HG03575 (cell line): ENCODE measurements at regions not wholly inside any gene's neighbourhood (a gene's known extent, or its start where the extent isn't known, plus 50 kb on each side); places are given as distances from the start of the nearest gene placed in this dataset.

ENCODE experiments used
- ATAC-seq: cut with Tn5 transposase; IDR thresholded peaks from one replicate; pipeline ENCODE4 v1.9.1; 2021; ENCODE audit not compliant: unreplicated experiment, insufficient number of reproducible peaks, low FRiP score; ENCODE audit errors: extremely low read depth

DNA sequence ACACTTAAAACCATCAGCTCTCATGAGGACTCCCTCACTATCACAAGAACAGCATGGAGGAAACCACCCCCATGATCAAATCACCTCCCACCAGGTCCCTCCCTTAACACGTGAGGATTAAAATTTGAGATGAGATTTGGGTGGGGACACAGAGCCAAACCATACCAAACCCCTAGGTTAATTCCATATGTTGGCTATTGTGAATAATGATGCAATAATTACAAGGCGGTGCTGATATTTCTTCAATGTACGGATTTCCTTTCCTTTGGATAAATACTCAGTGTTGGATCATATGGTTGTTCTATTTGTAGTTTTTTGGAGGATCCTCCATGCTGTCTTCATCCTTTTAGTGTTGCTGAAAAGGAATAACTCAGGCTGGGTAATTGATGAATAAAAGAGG, 652.1 kb upstream of the PKDCC start:
- ATAC-seq, result no peak

DNA sequence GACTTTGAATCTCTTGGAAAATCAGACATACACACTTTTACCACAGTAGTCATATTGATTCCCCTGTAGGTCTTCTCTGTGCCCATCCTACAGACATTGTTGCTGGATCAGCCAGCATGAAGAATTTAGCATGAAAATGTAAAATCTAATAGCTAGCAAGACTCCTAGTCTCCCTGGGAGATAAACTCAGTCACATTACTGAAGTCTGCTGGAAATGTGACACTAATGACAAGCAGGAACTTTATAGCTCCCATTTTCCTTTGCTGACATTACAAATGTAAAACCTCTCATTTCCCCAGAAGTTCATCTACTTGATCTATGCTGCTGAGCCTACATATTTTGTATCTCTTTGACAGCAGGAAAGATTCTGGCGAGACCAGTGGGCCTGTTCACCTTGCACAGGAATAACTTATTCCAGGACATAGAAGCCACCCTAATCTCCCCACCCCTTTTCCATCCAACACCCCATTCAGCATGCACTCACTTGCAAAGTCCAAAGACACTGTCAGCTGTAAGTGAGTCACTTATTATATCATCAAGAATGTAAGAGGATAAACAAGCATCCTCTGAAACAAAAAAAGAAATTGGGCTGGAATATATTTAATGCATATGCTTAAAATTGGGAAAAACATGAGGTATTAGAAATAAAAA, 648.3 kb upstream of the PKDCC start:
- ATAC-seq, result no peak

DNA sequence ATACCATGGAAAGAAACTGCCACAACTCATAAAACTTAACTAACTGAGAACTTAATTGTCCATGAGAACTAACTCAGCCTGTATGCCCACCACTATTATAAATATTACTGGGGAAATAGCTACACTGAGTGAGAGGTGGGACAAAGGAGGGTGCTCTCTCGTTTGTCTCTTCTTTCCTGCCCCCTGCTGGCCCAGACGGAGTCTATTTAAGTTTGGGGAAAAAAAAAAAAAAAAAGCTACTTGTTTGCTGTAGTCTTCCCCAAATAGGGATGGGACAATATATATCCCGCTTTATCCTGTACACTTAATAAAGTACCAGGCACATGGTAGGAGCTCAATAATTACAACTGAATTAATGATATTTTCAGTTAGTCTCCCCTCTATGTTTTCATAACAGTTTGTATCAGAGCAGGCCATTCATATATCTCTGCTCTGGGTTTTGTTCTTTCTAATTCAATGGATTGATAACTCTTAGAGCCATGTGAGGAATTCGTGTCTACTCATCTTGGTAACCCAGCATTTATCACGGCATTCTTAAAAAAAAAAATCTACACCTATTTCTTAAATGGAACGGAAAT, 647.6 kb upstream of the PKDCC start:
- ATAC-seq, result no peak

DNA sequence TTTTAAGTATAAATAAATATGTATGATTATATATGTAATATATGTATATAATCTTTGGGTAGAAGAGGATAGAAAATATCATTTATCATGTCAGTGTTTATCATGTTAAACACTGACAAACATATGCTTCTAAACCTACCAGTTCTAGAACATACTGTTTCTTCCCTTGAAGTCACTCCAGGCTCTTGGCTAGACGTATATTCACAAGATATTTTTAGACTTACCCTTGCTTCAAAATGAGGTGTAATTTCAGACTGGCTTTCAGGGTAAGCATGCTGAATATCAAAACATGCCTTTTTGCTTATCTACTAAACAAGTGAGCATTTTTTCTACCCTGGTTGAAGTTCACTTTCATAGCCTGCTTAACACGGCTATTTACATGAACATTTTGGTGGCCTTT, 642.4 kb upstream of the PKDCC start:
- no peak for ATAC-seq

DNA sequence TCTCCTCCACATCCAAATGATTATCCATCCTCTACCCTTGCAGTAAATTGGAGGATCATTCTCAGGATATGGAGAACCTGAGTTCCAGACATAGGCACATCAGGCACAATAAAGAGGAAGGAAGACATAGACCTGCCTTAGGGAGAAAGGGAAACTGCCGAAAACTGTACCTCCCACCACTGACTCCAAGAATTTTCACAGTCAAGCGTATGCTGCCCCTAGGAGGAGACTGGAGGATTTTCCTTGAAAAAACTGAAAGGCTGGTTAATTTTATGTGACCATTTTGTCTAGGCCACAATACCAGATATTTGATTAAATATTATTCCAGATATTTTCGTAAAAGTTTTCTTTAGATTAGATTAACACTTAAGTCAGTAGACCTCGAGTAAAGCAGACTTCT, 638.5 kb upstream of the PKDCC start:
- ATAC-seq, result no peak

DNA sequence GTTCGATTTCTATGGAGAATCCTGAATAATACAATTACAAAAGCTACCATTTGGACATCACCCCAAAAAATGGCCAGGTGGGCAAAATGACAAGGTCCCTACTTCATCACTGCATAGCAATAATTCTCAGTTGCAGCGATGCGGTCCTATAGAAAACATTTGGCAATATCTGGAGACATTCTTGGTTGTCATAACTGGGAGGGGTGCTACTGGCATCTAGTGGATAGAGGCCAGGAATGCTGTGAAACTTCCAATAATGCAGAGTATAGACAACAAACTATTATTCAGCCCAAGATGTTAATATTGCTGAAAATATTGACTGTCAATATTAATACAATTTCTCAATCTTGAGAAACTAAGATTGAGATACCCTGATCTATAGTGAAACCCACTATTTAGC, 637.8 kb upstream of the PKDCC start:
- ATAC-seq, result no peak

DNA sequence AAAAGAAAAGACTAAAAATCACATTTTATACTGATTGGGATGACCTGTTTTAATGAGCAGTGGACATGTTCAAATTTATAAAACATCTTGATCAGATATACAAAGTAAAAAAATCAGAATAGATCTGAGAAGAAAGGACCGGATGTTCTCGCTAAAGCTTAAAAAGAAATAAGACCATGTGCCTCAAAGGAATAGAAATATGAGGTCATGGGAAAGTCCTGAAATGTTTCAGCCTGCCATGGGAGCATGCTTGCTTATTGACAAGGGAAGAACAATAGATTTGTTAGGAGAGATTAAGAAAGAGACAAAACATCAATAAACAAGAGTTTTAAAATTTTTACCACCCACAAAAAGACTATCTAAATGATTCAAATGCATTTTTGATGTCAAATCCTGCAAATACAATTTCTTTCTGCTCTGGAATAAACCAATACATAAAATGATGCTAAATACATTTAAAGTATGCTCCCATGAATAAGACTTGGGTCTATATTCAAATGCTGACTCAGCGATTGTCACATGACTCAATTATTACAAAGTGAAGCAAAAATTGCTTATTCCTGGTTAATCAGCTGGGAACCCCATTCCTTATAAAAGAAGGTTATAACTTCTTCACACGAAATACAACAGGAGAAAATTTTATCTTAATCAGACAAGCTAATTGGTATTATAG, 633.9 kb upstream of the PKDCC start:
- ATAC-seq, result no peak

DNA sequence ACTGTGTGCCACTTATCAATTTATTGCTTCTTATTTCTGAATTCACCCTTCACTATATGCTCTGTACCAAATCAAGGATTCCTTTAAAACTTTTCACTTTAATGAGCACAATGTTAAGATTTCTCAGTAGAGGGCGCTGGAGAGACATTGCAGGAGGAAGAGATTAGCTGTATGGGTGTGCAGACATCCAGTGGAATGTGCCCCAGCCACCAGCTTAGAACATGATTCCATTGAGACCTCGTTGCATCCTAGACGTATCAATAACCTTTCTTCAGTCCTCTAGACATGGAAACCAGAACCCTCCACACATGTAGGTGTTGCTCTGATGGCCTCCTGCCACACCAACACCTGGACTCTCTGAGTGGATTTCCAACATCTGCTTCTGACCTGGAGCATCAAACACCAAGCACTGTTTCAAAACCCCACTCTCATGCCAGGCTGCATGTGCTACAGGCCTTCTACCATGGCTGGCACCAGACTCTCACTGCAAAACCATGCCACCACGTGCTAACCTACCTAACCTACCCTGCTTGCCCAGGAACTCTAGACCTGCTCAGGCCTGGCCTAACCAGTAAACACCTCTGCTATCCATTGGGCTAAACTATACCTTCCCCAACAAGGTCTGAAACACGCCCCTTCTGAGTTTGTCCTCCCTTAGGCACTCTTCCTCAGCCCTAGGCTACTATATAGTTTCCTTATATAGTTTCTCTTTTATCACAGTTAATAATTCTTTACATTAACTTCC, 633.2 kb upstream of the PKDCC start:
- no peak for ATAC-seq

DNA sequence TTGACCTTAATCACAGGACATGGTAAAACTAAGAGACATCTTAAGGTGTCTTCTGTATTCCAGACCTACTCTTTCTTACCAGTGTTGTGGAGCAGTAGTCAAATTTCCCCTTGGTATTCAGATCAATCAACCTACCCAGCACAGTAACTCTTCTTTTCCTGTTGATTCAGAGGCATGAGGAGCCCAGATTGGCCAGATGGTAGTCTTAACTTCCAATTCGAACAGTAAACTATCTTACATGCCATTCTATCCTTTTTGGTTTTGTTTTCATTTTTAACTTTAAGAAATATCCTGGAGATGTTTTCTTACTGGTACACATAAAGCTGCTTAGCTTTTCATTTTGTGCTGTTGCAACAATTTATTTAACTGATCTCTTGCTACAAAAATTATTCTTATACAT, 630.3 kb upstream of the PKDCC start:
- no peak for ATAC-seq

DNA sequence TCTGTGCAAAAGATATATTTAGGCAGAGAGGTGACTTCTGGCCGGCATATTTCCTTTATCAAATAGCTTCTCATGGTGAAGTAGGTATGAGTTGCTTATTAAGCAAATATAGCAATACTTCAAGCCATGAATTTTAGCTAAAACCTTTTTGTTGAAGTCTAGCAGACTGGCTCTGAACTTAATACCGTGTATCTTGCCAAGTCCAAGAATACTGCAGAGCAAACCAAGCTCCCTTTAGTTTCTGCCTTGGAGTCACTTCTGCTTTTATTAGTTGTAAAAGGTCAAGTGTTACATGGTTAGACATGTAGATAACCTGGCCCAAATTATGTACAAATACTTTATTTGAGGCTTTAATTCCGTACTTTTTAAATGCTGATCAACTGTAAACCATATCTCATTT, 627.6 kb upstream of the PKDCC start:
- ATAC-seq, result no peak

DNA sequence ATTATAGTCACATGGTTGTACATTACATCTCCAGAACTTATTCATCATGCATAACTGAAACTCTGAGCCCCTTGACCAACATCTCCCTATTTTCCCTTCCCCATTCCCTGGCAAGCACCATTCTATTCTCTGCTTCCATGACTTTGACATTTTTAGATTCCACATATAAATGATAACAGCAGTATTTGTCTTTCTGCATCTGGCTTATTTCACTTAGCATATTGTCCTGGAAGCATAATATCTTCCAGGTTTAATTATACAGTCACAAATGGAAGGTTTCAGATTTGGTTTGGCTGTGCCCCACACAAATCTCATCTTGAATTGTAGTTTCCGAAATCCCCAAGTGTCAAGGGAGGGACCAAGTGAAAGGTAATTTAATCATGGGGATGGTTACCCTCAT, 626.9 kb upstream of the PKDCC start:
- no peak for ATAC-seq

DNA sequence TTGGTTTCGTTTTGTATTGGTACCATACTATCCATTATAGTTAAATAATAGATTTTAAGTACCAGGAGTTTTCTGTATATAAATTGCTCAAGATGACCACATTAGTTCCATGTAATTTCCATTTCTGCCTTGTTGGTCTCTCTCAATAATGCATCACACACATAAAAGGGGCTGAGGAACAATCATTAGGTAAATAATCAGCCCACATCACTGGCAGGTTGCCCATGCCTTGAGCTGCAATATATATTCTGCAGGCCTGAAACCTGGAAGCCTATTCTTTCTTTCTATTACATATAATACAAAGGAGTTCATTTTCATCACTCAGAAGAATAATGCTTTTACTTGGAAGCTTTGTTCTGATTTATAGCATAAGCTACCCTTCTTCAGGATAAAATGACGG, 616.1 kb upstream of the PKDCC start:
- no peak for ATAC-seq

DNA sequence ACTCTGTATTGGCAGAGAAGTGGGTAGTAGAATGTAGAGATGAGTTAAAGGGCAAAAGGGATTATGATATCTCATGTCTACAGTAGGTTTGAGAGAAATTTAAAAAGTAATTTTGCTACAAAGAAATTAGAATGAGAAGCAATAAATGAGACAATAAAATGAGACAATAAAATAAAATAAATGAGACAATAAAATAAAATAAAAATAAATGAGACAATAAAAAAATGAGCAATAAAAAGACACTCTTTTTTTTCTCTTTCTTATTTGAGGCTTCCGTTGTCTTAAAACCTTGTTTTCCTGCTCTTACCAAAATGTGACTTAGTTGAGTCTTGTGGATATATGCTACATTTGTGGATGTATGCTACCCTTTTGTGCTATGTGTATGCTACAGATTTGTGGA, 615.4 kb upstream of the PKDCC start:
- ATAC-seq, result no peak

DNA sequence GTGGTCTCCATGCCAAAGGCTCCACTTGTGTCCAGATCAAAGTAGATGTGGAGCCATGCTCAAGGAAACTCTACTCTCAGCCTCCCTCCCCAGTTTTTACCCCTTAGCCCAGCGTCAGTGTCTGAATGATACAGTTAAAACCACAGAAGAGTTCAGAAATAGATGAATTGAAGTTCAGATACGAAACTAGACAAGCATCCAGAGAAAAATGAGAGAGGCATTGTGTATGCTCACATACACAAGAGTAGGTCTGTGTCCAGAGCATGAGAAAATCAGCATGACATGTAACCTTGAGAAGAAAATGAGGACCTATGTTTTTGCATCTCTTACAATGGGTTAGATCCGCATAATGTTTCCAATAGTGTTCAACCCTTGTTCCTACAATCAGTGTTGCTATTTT, 612.8 kb upstream of the PKDCC start:
- ATAC-seq, result no peak

DNA sequence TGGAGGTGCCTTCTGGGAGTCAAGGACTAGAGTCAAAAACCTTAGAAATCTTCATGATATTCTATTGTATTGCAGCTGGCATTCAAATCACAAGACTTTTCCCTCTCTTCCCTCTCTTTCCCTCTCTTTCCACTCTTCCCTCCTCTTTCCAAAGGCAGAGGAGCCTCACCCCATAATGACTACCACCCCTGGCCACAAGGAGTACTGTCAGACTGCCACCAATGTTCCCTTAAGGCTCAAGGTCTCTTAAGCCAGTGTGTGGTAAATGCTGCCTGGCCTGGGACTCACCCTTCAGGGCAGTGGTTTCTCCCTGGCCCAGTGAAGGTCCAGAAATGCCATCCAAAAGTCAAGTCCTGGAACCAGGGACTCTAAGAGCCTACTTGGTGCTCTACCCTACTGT, 605.9 kb upstream of the PKDCC start:
- no peak for ATAC-seq

DNA sequence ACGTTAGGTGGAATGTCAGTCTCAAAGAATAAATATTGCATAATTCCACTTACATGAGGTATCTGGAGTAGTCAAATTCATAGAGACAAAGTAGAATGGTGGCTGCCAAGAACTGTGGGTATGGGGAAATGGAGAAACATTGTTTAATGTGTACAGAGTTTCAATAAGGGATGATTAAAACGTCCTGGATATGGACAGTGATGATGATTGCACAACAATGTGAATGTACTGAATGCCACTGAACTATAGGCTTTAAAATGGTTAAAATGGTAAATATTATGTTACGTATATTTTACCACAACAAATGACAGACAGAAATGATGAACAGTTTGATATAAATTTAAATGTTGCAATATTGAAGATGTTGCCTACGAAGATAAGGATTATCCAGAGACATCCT, 602.0 kb upstream of the PKDCC start:
- ATAC-seq, result no peak

DNA sequence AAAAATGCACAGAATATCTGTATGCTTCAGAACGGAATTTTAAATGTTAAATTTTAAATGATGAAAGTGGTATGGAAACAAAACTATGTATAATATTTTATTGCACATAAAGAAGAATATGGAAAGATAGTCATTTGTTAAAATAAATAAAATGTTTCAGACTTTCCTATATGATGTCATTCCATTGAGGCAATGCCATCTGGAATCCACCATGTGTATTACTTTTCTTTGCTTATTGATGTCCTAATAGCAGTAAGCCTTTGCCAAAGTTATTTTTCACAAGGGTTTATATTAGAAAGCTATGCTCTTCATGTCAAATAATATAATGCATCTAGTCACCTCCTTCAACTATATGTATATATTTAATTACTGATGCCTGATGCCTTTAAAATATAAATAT, 601.6 kb upstream of the PKDCC start:
- no peak for ATAC-seq

DNA sequence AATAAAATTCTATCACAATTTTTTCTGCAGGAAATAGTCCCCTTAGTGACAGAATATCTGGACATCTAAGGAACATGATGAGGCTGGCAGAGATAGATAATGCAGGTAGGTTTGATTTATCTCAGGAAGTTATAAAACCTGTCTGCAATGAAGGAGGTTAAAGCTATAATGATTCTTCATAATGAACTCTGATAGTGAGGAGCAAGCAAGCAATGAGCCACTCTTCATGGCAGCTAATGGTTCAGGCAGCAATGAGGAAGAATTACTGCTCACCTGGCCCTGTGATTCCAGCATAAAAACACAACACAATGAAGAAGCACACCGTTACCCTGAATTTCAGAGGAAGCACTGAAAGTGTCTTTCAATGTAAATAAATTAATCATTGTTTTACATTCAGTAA, 599.6 kb upstream of the PKDCC start:
- ATAC-seq, result no peak

DNA sequence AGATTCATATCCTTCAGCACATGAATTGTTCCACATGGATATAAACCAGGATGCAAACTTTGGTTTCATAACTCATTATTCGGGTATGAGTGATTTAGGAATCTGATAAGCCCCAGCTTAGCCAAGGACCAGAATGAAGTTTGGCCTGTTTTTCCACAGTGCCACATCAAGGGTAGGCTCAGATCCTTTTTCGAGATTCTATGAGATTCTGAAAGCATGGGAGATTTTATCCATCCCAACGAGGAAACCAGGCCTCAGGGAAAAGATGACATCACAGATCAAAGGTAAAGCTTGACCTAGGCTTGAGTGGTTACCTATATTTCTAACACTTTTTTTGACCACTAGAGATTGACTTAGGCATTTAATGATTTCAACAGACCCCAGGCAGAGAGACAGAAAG, 590.8 kb upstream of the PKDCC start:
- ATAC-seq, result no peak

DNA sequence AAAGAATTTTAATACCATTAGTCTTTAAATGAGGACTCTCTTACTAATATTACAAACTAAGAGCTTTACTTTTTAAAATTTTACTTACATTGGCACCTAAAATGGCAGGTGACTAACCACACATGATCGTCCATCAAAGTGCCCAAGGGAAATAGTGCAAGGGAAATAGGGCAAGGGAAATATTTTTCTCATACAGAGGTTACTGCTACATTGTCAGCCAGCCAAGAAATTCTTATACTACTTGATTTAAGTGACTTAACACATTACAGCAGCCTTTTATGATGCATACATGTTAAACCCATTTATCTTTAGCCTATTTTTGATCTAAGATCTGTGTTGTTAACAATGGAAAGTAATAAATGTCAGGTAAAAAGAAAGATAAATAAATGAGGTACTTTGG, 587.2 kb upstream of the PKDCC start:
- ATAC-seq, result no peak
